ENCODE measurements at regions not wholly inside any gene's neighbourhood (a gene's known extent, or its start where the extent isn't known, plus 50 kb on each side); places are given as distances from the start of the nearest gene placed in this dataset.

DNA sequence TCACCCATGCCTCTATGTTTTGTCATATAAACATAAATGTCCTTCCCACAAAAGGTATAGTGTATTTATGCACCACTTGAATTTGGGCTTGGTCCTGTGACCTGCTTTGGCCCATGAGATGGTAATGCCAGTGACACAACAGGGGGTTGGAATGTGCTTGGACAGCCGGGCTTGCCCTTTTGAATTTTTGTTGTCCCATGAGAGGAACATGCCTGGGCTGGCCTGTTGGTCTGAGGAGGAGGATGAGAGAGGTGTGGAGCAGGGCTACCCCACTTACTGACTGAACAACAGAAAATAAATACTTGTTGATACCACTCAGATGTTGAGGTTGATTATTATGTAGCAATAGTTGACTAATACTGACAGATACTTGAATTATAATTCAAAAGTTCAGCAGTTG is 63.2 kb upstream of the TCF4 start:
- WGBS (ENCODE audit: insufficient coverage) = 82% methylated on average over 1 of the region's 1 CpG
- Mint-ChIP-seq H3K36me3 (no peaks in the 10 kb centered on the region), H3K9me3 (no peaks in the 10 kb centered on the region), H3K27me3 (ENCODE audit: low read depth in 2 of 2) (peaks cover 7 to 9% of the 10 kb centered on the region in 2 donors), H3K27ac (no peak overlapping the region), H3K4me3 (no peak overlapping the region), H3K4me1 (no peaks in the 10 kb centered on the region)
- DNase-seq (no peak), ATAC-seq (no peak)
- TF ChIP-seq, protein P1, sequence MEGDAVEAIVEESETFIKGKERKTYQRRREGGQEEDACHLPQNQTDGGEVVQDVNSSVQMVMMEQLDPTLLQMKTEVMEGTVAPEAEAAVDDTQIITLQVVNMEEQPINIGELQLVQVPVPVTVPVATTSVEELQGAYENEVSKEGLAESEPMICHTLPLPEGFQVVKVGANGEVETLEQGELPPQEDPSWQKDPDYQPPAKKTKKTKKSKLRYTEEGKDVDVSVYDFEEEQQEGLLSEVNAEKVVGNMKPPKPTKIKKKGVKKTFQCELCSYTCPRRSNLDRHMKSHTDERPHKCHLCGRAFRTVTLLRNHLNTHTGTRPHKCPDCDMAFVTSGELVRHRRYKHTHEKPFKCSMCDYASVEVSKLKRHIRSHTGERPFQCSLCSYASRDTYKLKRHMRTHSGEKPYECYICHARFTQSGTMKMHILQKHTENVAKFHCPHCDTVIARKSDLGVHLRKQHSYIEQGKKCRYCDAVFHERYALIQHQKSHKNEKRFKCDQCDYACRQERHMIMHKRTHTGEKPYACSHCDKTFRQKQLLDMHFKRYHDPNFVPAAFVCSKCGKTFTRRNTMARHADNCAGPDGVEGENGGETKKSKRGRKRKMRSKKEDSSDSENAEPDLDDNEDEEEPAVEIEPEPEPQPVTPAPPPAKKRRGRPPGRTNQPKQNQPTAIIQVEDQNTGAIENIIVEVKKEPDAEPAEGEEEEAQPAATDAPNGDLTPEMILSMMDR (IDR thresholded peaks at IDR 0.05) = no peak
- Histone ChIP-seq H3K36me3 (ENCODE audit: control insufficient read depth, insufficient read depth, low read length) (no peaks in the 10 kb centered on the region), H3K4me1 (ENCODE audit: control insufficient read depth, insufficient read depth, low read length) (no peaks in the 10 kb centered on the region), H3K4me3 (ENCODE audit: low read length) (no peak overlapping the region), H3K27ac (ENCODE audit: low read length) (no peak overlapping the region), H3K27me3 (ENCODE audit: control insufficient read depth, insufficient read depth, low read length) (no peaks in the 10 kb centered on the region), H3K9me3 (ENCODE audit: control insufficient read depth, insufficient read depth, low read length) (no peaks in the 10 kb centered on the region)
- intact Hi-C loops (cut with micrococcal nuclease) = no loop called here

DNA sequence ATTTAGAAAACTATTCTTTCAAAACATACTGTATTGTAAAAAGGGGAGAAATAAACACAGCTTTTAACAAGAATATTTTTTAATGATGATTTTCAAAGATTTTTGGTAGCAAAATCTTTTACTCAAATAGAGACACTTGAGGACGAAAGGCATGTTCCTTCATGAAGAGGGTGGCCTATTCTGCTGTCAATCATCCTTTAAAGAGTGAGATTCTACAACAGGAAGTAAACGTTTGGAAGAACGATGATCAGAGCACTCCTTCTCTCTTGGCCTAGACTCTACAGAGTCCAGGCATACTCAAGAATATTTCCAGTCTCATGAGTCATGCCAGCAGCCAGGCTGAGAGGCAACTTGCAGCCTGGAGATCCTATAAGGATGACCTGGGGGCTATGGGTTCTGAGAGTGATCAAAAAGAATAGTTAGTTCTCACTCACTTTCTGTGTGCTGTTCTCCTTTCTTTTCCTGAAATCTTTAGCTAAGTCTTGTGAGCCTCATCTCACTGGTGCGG is 62.4 kb upstream of the TCF4 start:
- WGBS (ENCODE audit: insufficient coverage) = 82% methylated on average over 4 of the region's 4 CpGs
- TF ChIP-seq, protein P1 (IDR thresholded peaks at IDR 0.05) = no peak
- no peak overlapping the region for H3K27ac Mint-ChIP-seq

DNA sequence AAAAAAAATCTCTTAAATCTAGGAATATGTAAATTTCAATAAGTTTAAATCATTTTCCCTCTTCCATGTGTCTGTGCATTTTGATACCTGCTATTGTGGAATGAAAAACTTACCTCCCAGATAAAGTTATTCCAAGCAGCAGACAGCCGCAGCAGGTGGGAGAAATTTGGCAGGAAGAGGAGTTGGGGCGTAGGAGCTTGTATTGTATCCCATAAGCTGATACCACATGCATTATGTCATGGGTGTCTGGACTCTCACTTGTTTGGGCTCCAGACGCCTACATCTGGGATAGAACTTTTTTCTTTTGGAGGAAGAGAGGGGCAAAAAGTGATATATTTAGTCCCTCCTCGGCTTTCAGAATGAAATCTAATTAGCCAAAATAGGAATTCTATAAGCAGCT is 59.3 kb upstream of the TCF4 start:
- Mint-ChIP-seq H3K27me3 (ENCODE audit: low read depth in 2 of 2) (peaks cover 7 to 9% of the 10 kb centered on the region in 2 donors), H3K4me1 (no peaks in the 10 kb centered on the region), H3K4me3 (no peak overlapping the region), H3K9me3 (no peaks in the 10 kb centered on the region), H3K27ac (no peak overlapping the region), H3K36me3 (no peaks in the 10 kb centered on the region)
- H3K4me1 ChIP-seq (ENCODE audit: control insufficient read depth, insufficient read depth, low read length) = no peaks in the 10 kb centered on the region
- H3K4me3 ChIP-seq (ENCODE audit: low read length) = no peak overlapping the region
- no peaks in the 10 kb centered on the region for H3K36me3 ChIP-seq (ENCODE audit: control insufficient read depth, insufficient read depth, low read length)
- H3K27me3 ChIP-seq (ENCODE audit: control insufficient read depth, insufficient read depth, low read length) = no peaks in the 10 kb centered on the region
- TF ChIP-seq, protein P1 (IDR thresholded peaks at IDR 0.05) = no peak
- H3K27ac ChIP-seq (ENCODE audit: low read length) = no peak overlapping the region
- no peaks in the 10 kb centered on the region for H3K9me3 ChIP-seq (ENCODE audit: control insufficient read depth, insufficient read depth, low read length)
- ATAC-seq = no peak
- intact Hi-C loops (cut with micrococcal nuclease) = no loop called here
- no peak for DNase-seq
- WGBS (ENCODE audit: insufficient coverage) = 100% methylated on average over 3 of the region's 4 CpGs

More for the DNA sequence above, 62.4 kb upstream of the TCF4 start:
- Mint-ChIP-seq H3K9me3 (no peaks in the 10 kb centered on the region), H3K36me3 (no peaks in the 10 kb centered on the region), H3K4me1 (no peaks in the 10 kb centered on the region), H3K4me3 (no peak overlapping the region), H3K27me3 (ENCODE audit: low read depth in 2 of 2) (peaks cover 7 to 9% of the 10 kb centered on the region in 2 donors)
- no peaks in the 10 kb centered on the region for H3K27me3 ChIP-seq (ENCODE audit: control insufficient read depth, insufficient read depth, low read length)
- no peak for ATAC-seq
- no peaks in the 10 kb centered on the region for H3K36me3 ChIP-seq (ENCODE audit: control insufficient read depth, insufficient read depth, low read length)
- no peak for DNase-seq
- no peak overlapping the region for H3K4me3 ChIP-seq (ENCODE audit: low read length)
- H3K4me1 ChIP-seq (ENCODE audit: control insufficient read depth, insufficient read depth, low read length) = no peaks in the 10 kb centered on the region
- no peak overlapping the region for H3K27ac ChIP-seq (ENCODE audit: low read length)
- intact Hi-C loops (cut with micrococcal nuclease) = no loop called here
- H3K9me3 ChIP-seq (ENCODE audit: control insufficient read depth, insufficient read depth, low read length) = no peaks in the 10 kb centered on the region

DNA sequence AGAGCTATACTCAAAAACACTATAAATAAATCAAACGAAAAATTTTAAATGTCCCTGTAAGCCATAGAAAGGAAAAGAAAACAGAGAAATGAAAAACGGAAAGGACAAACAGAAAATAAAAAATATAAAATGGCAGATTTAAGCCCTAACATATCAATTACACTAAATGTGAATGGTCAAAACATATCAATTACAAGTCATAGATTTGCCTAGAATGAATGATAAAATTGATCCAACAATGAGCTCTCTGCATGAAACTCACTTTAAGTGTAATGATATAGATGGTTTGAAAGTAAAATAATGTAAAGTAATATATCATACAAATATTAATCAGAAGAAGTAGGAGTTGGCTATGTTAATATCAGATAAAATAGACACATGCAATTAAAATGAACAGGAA is 54.2 kb upstream of the TCF4 start:
- ATAC-seq (no peak), DNase-seq (no peak)
- no CpG with 5 or more reads among the region's 2 CpGs for WGBS (ENCODE audit: insufficient coverage)
- H3K9me3 Mint-ChIP-seq = peaks cover 2 to 5% of the 10 kb centered on the region in 2 donors
- Histone ChIP-seq H3K9me3 (ENCODE audit: control insufficient read depth, insufficient read depth, low read length) (no peaks in the 10 kb centered on the region), H3K27me3 (ENCODE audit: control insufficient read depth, insufficient read depth, low read length) (no peaks in the 10 kb centered on the region), H3K4me3 (ENCODE audit: low read length) (no peak overlapping the region), H3K36me3 (ENCODE audit: control insufficient read depth, insufficient read depth, low read length) (no peaks in the 10 kb centered on the region), H3K4me1 (ENCODE audit: control insufficient read depth, insufficient read depth, low read length) (no peaks in the 10 kb centered on the region), H3K27ac (ENCODE audit: low read length) (no peak overlapping the region)
- H3K4me1 Mint-ChIP-seq = no peaks in the 10 kb centered on the region
- TF ChIP-seq, protein P1 (IDR thresholded peaks at IDR 0.05) = no peak
- H3K27ac Mint-ChIP-seq = no peak overlapping the region
- peaks cover 0 to 8% of the 10 kb centered on the region in 2 donors for H3K27me3 Mint-ChIP-seq (ENCODE audit: low read depth in 2 of 2)
- intact Hi-C loops (cut with micrococcal nuclease) = no loop called here
- H3K4me3 Mint-ChIP-seq = no peak overlapping the region
- no peaks in the 10 kb centered on the region for H3K36me3 Mint-ChIP-seq
